Esophagus squamous epithelium (tissue), 5 donors: ENCODE measurements at regions not wholly inside any gene's neighbourhood (a gene's known extent, or its start where the extent isn't known, plus 50 kb on each side); places are given as distances from the start of the nearest gene placed in this dataset.
"Not testable (repeated sequence)": the region's sequence is repeated elsewhere in the genome, so short reads cannot be mapped to it uniquely, and the experiment has no call there.

Experiments used
- DNase-seq: peaks from one replicate; lab custom pipeline; 2025; lab: John Stamatoyannopoulos, UW
- H3K27ac ChIP-seq, 4 donors: fragments of 200-600 bp; sonication (generic); one replicate each; pipeline ENCODE4 v1.5.1; 2016 to 2019; ENCODE audit warnings: mild to moderate bottlenecking in 1 of 4
- H3K27me3 ChIP-seq, 4 donors: fragments of 200-600 bp; sonication (generic); 1 replicate in 3 of 4; 2 replicates in 1 of 4; pipeline versions ENCODE4 v1.5.1 to v1.6.0; 2017 to 2021; ENCODE audit warnings: antibody characterized with exemption in 1 of 4
- H3K36me3 ChIP-seq, 3 donors: fragments of 200-600 bp; sonication (generic); one replicate each; pipeline ENCODE4 v1.5.1; 2016 to 2019
- H3K4me1 ChIP-seq, 3 donors: fragments of 200-600 bp; sonication (generic); one replicate each; pipeline ENCODE4 v1.5.1; 2017 to 2019
- H3K4me3 ChIP-seq, 4 donors: fragments of 200-600 bp; sonication (generic); 1 replicate in 3 of 4; 2 replicates in 1 of 4; pipeline ENCODE4 v1.5.1; 2016 to 2019; ENCODE audit warnings: mild to moderate bottlenecking in 2 of 4, moderate library complexity in 1 of 4
- H3K9me3 ChIP-seq, 3 donors: fragments of 200-600 bp; sonication (generic); one replicate each; pipeline ENCODE4 v1.5.1; 2016 to 2019
- POLR2A ChIP-seq, 4 donors: fragments of 450-650 bp; IDR thresholded peaks; one replicate each; pipeline ENCODE4 v1.6.1; 2017; ENCODE audit warnings: antibody characterized with exemption in 4 of 4, mild to moderate bottlenecking in 4 of 4, moderate library complexity in 3 of 4
- WGBS, 2 donors: methylation state at CpG; one replicate each; pipeline ENCODE4 v1.1.5; 2018; 5-methylcytosine and 5-hydroxymethylcytosine counted together
- intact Hi-C: fragments of 100-400 bp; cut with DNase I; formaldehyde crosslinking; loops from one replicate; pipeline ENCODE4 v1.15.0; 2022
- TF ChIP-seq, protein P1 (sequence below), 6 experiments: fragments of 450-650 bp in 4 of 6; fragments of 200-600 bp in 2 of 6; sonication (generic) in 2 of 6; IDR thresholded peaks; one replicate each; pipeline ENCODE4 v1.5.1; 2016 to 2019; ENCODE audit warnings: antibody characterized with exemption in 6 of 6, mild to moderate bottlenecking in 4 of 6, moderate library complexity in 4 of 6
- donor health status: DM: yes; HTN: yes; CAD: no.

GRCh38 chr16:85227946-85228862, 115.9 kb upstream of the CIBAR2 start:
- no peaks in the 10 kb centered on the region for H3K36me3 ChIP-seq
- peaks cover 0 to 27% (median 6%) of the 10 kb centered on the region in 3 donors for H3K4me1 ChIP-seq
- no peak for DNase-seq
- 46 to 67% methylated on average over 5 to 17 of the region's 26 CpGs for whole genome bisulfite sequencing, 2 donors
- no peaks in the 10 kb centered on the region for H3K9me3 ChIP-seq
- H3K4me3 ChIP-seq, result no peak overlapping the region
- intact Hi-C loops, result no loop called here
- peaks cover 0 to 10% (median 0%) of the 10 kb centered on the region in 4 donors for H3K27me3 ChIP-seq
- no peak for TF ChIP-seq POLR2A (IDR thresholded peaks at IDR 0.05)
- TF ChIP-seq, protein P1, sequence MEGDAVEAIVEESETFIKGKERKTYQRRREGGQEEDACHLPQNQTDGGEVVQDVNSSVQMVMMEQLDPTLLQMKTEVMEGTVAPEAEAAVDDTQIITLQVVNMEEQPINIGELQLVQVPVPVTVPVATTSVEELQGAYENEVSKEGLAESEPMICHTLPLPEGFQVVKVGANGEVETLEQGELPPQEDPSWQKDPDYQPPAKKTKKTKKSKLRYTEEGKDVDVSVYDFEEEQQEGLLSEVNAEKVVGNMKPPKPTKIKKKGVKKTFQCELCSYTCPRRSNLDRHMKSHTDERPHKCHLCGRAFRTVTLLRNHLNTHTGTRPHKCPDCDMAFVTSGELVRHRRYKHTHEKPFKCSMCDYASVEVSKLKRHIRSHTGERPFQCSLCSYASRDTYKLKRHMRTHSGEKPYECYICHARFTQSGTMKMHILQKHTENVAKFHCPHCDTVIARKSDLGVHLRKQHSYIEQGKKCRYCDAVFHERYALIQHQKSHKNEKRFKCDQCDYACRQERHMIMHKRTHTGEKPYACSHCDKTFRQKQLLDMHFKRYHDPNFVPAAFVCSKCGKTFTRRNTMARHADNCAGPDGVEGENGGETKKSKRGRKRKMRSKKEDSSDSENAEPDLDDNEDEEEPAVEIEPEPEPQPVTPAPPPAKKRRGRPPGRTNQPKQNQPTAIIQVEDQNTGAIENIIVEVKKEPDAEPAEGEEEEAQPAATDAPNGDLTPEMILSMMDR (IDR thresholded peaks at IDR 0.05), result no peak
- H3K27ac ChIP-seq, result no peak overlapping the region

GRCh38 chr16:85228970-85229430, 116.7 kb upstream of the CIBAR2 start:
- WGBS, 2 donors, result 90% methylated on average over 2 of the region's 24 CpGs; no CpG with 5 or more reads in 1 of the 2 donors
- intact Hi-C loops, result no loop called here
- no peak for DNase-seq
- Histone ChIP-seq H3K9me3 (no peaks in the 10 kb centered on the region), H3K36me3 (no peaks in the 10 kb centered on the region), H3K27ac (no peak overlapping the region), H3K4me3 (no peak overlapping the region), H3K4me1 (peaks cover 0 to 35% (median 6%) of the 10 kb centered on the region in 3 donors), H3K27me3 (peaks cover 0 to 16% (median 0%) of the 10 kb centered on the region in 4 donors)
- no peak for TF ChIP-seq POLR2A (IDR thresholded peaks at IDR 0.05)
- TF ChIP-seq, protein P1 (IDR thresholded peaks at IDR 0.05), result no peak

GRCh38 chr16:85229869-85230462, 117.7 kb upstream of the CIBAR2 start:
- Histone ChIP-seq H3K27ac (no peak overlapping the region), H3K4me1 (peaks cover 6 to 45% (median 9%) of the 10 kb centered on the region in 3 donors), H3K36me3 (no peaks in the 10 kb centered on the region), H3K27me3 (peaks cover 0 to 25% (median 0%) of the 10 kb centered on the region in 4 donors), H3K9me3 (no peaks in the 10 kb centered on the region), H3K4me3 (no peak overlapping the region)
- no peak for DNase-seq
- 62 to 65% methylated on average over 4 to 5 of the region's 8 CpGs for WGBS, 2 donors
- TF ChIP-seq POLR2A (IDR thresholded peaks at IDR 0.05), result no peak
- TF ChIP-seq, protein P1 (IDR thresholded peaks at IDR 0.05), result no peak
- intact Hi-C loops, result no loop called here

DNA sequence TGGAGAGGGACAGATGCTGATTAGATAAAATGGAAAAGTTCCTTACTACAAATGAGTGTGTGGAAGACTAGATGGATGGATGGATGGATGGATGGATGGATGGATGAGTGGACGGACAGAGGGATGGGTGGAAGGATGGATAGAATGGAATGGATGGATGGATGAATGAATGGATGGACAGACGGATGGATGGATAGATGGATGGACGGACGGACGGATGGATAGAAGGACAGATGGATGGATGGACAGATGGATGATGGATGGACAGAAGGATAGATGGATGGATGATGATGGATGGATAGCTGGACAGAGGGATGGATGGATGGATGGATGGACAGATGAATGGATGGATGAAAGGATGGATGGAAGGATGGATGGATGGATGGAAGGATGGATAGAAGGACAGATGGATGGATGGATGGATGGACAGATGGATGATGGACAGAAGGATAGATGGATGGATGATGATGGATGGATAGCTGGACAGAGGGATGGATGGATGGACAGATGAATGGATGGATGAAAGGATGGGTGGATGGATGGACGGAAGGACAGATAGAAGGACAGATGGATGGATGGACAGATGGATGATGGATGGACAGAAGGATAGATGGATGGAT, 118.6 kb upstream of the CIBAR2 start:
- 91 to 92% methylated on average over 6 of the region's 6 CpGs for WGBS, 2 donors
- intact Hi-C loops, H3K4me3 ChIP-seq, H3K27ac ChIP-seq, H3K36me3 ChIP-seq, DNase-seq, H3K9me3 ChIP-seq: not testable (repeated sequence)
- Histone ChIP-seq H3K27me3 (peaks cover 0 to 34% (median 0%) of the 10 kb centered on the region in 4 donors), H3K4me1 (peaks cover 14 to 54% (median 15%) of the 10 kb centered on the region in 3 donors)

DNA sequence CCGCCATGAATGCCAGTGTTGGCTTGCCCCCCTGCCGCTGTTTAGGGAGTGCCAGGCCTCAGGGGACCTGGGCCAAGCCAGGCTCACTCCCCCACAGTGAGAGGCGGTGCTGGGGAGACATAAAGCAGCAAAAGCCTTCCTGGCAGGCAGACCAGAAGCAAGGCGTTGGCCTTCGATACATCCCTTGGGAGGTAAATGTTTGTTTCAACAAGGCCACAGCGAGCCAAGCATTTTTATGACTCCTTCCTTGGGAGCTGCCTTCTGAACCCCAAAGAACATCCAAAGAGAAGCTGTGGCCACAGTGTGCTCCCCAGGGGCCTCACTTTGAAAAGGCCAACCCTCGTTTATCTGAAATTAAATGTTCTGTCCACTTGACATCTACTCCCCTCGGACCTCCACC, 119.7 kb upstream of the CIBAR2 start:
- WGBS, 2 donors, result 12 to 50% methylated on average over 3 to 6 of the region's 8 CpGs
- no peak for TF ChIP-seq POLR2A (IDR thresholded peaks at IDR 0.05)
- TF ChIP-seq, protein P1 (IDR thresholded peaks at IDR 0.05), result no peak
- intact Hi-C loops, result no loop called here
- Histone ChIP-seq H3K9me3 (no peaks in the 10 kb centered on the region), H3K27me3 (peaks cover 0 to 45% (median 0%) of the 10 kb centered on the region in 4 donors), H3K36me3 (no peaks in the 10 kb centered on the region), H3K27ac (peak overlapping the region in 2 of 4 donors; percentile 7 to 30), H3K4me3 (no peak overlapping the region), H3K4me1 (peaks cover 14 to 65% (median 23%) of the 10 kb centered on the region in 3 donors)
- no peak for DNase-seq
